OCI-LY1 (cell line): ENCODE measurements at regions not wholly inside any gene's neighbourhood (a gene's known extent, or its start where the extent isn't known, plus 50 kb on each side); places are given as distances from the start of the nearest gene placed in this dataset.

Experiments
- CTCF ChIP-seq: fragments of 200-600 bp; sonication (generic), shearing (Covaris generic); IDR thresholded peaks from 2 replicates; pipeline ENCODE4 v1.5.1; 2017; ENCODE audit warnings: mild to moderate bottlenecking, antibody characterized with exemption, low read length, moderate library complexity, mixed read lengths
- EZH2 ChIP-seq: fragments of 200-600 bp; sonication (generic), shearing (Covaris generic); IDR thresholded peaks from 2 replicates; pipeline ENCODE4 v1.8.0; 2017; ENCODE audit warnings: borderline replicate concordance, mixed run types, mild to moderate bottlenecking, antibody characterized with exemption, low read length, moderate library complexity, mixed read lengths

GRCh38 chr11:112599265-112599664, 338.6 kb upstream of the PLET1 start:
- no peak for TF ChIP-seq CTCF
- TF ChIP-seq EZH2: no peak
